MCF 10A (cell line): ENCODE measurements at regions not wholly inside any gene's neighbourhood (a gene's known extent, or its start where the extent isn't known, plus 50 kb on each side); places are given as distances from the start of the nearest gene placed in this dataset.
A peak's percentile ranks its signal among the peaks of the same experiment; 100 is the strongest.

ENCODE experiments used
- BruUV-seq: library from RNA; stranded (reverse); fragments of 400-500 nt; replicated peaks from 2 replicates; lab custom pipeline; 2021; lab: Mats Ljungman, UMichigan
- CTCF ChIA-PET: fragments of 300-600 bp; sonication (Branson Sonifier 250); formaldehyde crosslinking; extraction: SDS; loops from one replicate; lab custom pipeline; 2021; ENCODE audit warnings: antibody characterized with exemption, inconsistent platforms; lab: Yijun Ruan, JAX
- POLR2A ChIA-PET: fragments of 300-600, 350-650 bp; sonication (Branson Sonifier 250); formaldehyde crosslinking; extraction: SDS; loops from one replicate; lab custom pipeline; 2020; ENCODE audit warnings: antibody characterized with exemption, inconsistent platforms; lab: Yijun Ruan, JAX
- DNase-seq: peaks from one replicate; pipeline ENCODE4 v3.0.0-alpha.2; 2018; ENCODE audit not compliant: unreplicated experiment
- H3K27ac Mint-ChIP-seq: one replicate; pipeline ENCODE4 v1.8.0; 2022; ENCODE audit warnings: mild to moderate bottlenecking, low read depth, mixed read lengths; ENCODE audit not compliant: unreplicated experiment
- H3K27me3 Mint-ChIP-seq: one replicate; pipeline ENCODE4 v1.8.0; 2022; ENCODE audit warnings: mixed read lengths; ENCODE audit not compliant: insufficient read depth, unreplicated experiment
- H3K36me3 Mint-ChIP-seq: one replicate; pipeline ENCODE4 v1.8.0; 2022; ENCODE audit warnings: mild to moderate bottlenecking, moderate library complexity, mixed read lengths; ENCODE audit not compliant: insufficient read depth, unreplicated experiment
- H3K4me1 Mint-ChIP-seq: one replicate; pipeline ENCODE4 v1.8.0; 2022; ENCODE audit warnings: mixed read lengths; ENCODE audit not compliant: insufficient read depth, unreplicated experiment
- H3K4me3 Mint-ChIP-seq: one replicate; pipeline ENCODE4 v1.8.0; 2022; ENCODE audit warnings: mild to moderate bottlenecking, moderate library complexity, mixed read lengths; ENCODE audit not compliant: unreplicated experiment
- H3K9me3 Mint-ChIP-seq: one replicate; pipeline ENCODE4 v1.8.0; 2022; ENCODE audit warnings: mixed read lengths; ENCODE audit not compliant: unreplicated experiment
- intact Hi-C: fragments of 100-400 bp; cut with micrococcal nuclease; formaldehyde crosslinking; loops from 2 replicates; pipeline ENCODE4 v1.14.1; 2022
- TF ChIP-seq, protein P1 (sequence below): fragments of 200-600 bp; IDR thresholded peaks from one replicate; pipeline ENCODE4 v1.8.0; 2022; ENCODE audit warnings: antibody characterized with exemption, mild to moderate bottlenecking; ENCODE audit not compliant: unreplicated experiment

DNA sequence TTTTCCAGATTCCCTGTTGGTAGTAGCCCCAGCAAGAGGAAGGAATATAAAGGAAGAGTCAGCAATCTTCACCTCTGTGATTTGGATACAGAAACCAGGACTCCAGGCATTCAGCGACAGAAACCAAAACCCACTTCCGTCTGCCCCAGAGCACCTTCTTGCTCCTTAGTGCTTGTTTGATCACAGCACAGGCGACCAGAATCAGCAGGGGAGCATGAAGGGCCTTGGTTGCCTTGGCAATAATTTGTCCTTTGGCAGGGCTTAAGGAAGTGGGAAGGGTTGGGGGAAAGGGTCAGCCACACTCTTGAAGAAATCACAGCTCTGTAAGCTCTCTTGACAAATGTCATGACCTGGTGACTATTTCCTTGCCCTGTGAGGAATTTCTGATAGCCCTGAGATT, 379.6 kb downstream of the OTUD1 start:
- DNase-seq, result no peak
- Mint-ChIP-seq H3K4me3 (no peak overlapping the region), H3K36me3 (no peaks in the 10 kb centered on the region), H3K27me3 (peaks cover 33% of the 10 kb centered on the region), H3K4me1 (no peaks in the 10 kb centered on the region), H3K27ac (no peak overlapping the region), H3K9me3 (no peaks in the 10 kb centered on the region)
- ChIA-PET POLR2A (no interaction called here), CTCF (no interaction called here)
- TF ChIP-seq, protein P1, sequence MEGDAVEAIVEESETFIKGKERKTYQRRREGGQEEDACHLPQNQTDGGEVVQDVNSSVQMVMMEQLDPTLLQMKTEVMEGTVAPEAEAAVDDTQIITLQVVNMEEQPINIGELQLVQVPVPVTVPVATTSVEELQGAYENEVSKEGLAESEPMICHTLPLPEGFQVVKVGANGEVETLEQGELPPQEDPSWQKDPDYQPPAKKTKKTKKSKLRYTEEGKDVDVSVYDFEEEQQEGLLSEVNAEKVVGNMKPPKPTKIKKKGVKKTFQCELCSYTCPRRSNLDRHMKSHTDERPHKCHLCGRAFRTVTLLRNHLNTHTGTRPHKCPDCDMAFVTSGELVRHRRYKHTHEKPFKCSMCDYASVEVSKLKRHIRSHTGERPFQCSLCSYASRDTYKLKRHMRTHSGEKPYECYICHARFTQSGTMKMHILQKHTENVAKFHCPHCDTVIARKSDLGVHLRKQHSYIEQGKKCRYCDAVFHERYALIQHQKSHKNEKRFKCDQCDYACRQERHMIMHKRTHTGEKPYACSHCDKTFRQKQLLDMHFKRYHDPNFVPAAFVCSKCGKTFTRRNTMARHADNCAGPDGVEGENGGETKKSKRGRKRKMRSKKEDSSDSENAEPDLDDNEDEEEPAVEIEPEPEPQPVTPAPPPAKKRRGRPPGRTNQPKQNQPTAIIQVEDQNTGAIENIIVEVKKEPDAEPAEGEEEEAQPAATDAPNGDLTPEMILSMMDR, result no peak
- intact Hi-C loops, result no loop called here
- BruUV-seq, result no TSS peak

DNA sequence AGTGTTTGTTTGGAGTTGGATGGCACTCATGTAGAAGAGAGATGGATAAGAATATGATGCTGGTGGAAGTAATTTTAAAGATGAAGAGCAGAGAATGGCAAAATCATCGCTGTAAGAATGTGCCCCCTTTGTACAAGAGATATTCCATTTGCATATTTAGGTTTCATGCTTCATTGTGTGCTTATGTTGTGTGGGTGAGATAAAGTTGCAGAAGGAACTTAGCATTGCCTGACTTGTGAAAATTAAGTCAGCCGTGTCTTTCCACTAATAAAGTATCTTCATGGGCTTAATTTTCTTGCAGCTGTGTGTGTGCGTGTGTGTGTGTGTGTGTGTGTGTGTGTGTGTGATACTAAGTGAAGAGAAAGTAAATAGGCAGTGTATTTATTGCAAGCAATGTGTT, 381.9 kb downstream of the OTUD1 start:
- POLR2A ChIA-PET, result no interaction called here
- no peak overlapping the region for H3K27ac Mint-ChIP-seq
- CTCF ChIA-PET, result no interaction called here
- DNase-seq, result no peak
- no peaks in the 10 kb centered on the region for H3K36me3 Mint-ChIP-seq
- H3K9me3 Mint-ChIP-seq, result no peaks in the 10 kb centered on the region
- no peaks in the 10 kb centered on the region for H3K4me1 Mint-ChIP-seq
- BruUV-seq, result no TSS peak
- H3K27me3 Mint-ChIP-seq, result peaks cover 40% of the 10 kb centered on the region
- intact Hi-C loops, result no loop called here
- no peak overlapping the region for H3K4me3 Mint-ChIP-seq
- TF ChIP-seq, protein P1, result no peak

DNA sequence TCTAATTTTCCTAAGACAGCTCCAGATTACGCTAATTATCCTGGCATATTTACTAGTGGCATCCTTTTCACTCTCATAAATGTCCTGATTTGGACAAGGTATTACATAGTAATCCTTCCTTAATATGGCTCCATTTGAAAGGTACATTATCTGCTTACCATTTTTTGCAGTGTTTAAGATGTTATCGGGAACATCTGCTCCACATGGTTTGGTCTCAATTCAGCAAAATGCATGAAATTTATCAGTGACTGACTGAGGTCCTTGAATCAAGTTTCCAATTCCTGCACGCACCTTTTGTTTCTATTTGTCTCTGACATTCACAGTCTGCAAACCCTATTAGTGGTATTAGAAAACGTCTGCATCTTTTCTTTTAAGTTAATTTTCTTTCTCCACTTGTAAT, 384.1 kb upstream of the KIAA1217 start:
- Mint-ChIP-seq H3K4me1 (no peaks in the 10 kb centered on the region), H3K36me3 (no peaks in the 10 kb centered on the region), H3K27ac (no peak overlapping the region), H3K4me3 (no peak overlapping the region), H3K27me3 (peaks cover 50% of the 10 kb centered on the region), H3K9me3 (no peaks in the 10 kb centered on the region)
- TF ChIP-seq, protein P1, result no peak
- DNase-seq, result no peak
- intact Hi-C loops, result no loop called here
- no TSS peak for BruUV-seq
- ChIA-PET POLR2A (no interaction called here), CTCF (no interaction called here)

DNA sequence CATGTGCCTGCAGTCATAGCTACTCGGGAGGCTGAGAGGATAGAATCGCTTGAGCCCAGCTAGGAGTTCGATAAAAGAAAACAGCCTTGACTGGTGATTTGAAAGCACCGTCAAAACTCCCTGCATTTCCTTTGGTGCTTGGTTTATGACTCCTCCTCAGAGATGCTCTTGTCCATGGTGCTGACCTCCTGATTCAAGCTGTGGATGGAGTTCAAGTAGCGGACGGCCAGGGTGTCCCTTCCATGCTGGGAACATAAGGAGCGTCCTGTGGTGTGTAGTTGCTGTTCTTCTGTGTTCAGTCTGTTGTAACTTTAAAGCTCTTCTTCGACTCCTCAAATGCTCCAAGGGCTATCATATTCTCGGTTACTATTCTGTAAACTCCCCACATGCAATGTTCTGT, 382.5 kb upstream of the KIAA1217 start:
- Mint-ChIP-seq H3K36me3 (no peaks in the 10 kb centered on the region), H3K27ac (no peak overlapping the region), H3K4me1 (no peaks in the 10 kb centered on the region), H3K9me3 (no peaks in the 10 kb centered on the region), H3K27me3 (peaks cover 47% of the 10 kb centered on the region), H3K4me3 (no peak overlapping the region)
- TF ChIP-seq, protein P1, result no peak
- intact Hi-C loops, result no loop called here
- no TSS peak for BruUV-seq
- DNase-seq, result peak; percentile 64
- CTCF ChIA-PET, result interaction anchor here (0.5 to 0.6 kb wide), 2 partner anchors 540 to 620 kb away, joined by 3 to 4 read pairs; no protein-coding TSS in a partner anchor
- POLR2A ChIA-PET, result no interaction called here
